Activated effector memory CD4-positive, alpha-beta T cell treated with anti-CD3 and anti-CD28 coated beads, Interleukin-2, amount 50 U/mL, for 16 hours (primary cell): ENCODE measurements at regions not wholly inside any gene's neighbourhood (a gene's known extent, or its start where the extent isn't known, plus 50 kb on each side); places are given as distances from the start of the nearest gene placed in this dataset.
A peak's percentile ranks its signal among the peaks of the same experiment; 100 is the strongest.

Experiments used
- DNase-seq: peaks from one replicate; pipeline ENCODE4 v3.0.0-alpha.2; 2020

DNA sequence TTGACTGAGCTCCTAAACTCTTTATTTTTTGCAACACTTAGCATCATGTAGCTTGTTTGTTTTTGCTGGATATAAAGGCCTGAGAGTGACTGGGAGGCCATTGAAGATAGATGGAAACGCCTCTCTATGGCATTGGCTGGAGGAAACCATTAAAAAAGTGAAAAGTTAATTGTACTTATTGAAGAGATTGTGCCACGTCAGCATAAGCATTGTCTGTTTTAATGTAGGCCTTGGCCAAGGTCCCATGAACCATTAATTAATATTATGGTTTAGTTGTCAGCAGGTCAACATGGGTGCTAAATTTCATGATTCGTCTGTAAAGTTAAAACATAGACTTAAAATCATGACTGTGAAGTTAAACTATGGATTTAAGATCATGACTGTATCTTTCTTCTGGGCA is 178.6 kb downstream of the GATA3 start:
- DNase-seq = no peak

DNA sequence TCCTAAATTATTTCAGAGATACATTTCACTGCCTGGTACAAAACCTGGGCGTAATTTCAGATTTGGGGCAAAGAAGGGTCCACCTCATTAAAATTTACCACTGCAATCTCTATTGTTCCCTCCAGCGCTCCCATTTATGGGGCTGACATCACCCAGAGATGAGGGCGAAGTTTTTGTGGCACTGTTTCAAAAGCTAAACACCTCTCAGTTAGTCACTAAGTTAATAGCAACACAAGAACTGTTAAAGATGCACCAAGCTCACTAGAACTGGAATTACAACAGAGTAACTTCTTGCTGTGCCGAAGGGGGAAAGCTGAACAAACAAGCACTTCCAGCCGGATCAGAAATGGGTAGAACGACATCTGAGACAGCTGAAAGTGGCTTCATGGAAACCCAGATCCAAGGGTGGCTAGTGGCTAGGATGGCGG is 179.4 kb downstream of the GATA3 start:
- no peak for DNase-seq

DNA sequence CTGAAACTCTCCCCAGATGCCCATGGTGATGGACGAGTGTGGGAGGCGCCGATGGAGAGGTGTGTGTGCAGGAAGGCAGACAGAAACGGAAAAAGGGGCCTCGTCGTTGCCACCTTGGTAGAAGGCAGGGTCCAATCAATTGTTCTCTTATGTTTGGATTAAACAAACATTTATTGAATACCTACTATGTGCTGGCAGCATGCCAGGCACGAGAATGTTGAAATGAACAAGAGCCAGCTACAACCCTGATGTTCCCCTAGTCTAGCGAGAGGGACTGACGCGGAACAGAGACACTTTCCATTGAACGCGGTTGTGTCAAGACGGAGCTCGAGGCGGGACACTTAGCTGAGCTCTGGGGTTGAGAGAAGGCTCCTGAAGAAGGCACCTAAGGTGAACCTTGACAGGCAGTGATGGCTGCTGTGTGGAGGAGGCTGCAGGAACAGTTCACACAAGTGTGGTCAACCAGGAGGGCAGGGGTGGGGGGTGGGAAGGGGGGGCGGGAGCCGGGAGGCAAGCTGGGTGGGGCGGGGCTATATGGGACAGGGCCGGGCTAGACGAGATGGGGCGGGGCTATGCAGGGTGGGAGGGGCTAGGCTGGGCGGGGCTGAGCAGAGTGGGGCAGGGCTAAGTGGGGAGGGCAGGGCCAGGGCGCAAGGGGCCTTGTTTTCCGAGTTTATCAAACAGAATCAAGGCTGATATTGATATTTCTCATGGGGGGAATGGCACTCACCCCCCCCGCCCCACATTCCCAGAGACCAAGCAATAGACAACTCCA is 181.0 kb downstream of the GATA3 start:
- no peak for DNase-seq

DNA sequence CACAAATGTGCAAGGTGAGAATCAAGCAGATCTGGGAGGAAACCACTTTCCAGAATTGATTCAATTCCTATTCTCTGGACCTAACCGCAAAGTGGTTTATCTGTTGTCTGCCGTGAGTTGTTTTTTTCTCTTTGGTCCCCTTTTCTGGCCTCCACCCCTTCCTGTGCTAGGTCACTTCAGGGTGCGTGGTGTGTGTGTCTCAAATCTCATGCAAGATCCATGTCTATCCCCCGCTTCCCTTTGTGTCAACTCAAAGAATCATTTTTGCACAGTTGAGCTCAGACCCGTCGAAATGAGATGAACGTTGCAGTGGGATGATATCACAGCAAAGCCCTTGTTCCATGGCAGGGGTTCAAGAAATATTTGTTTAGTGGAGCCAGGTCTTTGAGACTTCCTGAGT is 184.5 kb downstream of the GATA3 start:
- DNase-seq = no peak

DNA sequence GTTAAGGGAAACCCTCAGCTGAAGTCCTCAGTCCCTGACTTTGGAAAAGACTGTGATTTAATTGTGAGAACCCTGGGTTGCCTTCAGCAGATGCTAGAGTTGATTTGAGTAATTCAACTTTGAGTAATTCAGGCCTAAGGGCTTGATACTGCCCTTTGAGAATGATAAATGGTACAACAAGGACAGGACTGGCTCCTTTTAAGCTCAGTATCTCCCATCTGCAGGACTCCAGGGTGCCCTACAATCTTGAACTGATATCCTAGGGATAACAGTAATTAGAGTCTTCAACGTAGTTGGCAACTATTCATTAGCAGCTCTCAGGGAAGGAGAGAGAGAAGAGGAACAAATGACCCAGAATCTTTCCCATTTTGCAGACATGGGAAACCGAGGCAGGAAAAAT is 186.4 kb downstream of the GATA3 start:
- no peak for DNase-seq

DNA sequence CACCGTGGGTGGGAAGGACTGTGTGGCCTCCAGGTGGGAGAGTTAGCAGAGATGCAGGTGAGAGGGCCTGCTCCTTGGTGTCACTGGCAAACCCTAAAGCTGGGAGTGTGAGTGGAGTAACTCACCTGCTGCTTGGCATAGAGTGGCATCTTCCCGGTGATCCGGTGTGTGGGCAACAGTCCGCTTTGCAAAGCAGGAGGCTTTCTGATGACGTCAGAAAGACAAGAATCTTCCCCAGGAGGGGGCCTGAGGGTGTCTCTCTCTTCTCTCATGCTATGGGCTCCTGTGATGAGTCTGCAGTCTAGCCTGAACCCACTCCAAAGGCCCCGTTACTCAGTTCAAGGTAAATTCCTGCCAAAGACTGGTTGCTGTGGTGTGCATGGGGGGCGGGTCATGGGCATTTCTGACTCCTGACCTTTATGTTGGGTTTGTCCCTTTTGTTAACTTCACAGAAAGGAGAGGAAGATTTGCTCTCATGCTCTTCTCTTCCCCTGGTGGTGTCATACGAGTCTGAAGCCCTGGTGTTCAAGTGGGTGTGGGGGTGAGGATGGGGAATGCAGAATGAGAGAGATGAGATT is 187.9 kb downstream of the GATA3 start:
- peak; percentile 76 for DNase-seq

DNA sequence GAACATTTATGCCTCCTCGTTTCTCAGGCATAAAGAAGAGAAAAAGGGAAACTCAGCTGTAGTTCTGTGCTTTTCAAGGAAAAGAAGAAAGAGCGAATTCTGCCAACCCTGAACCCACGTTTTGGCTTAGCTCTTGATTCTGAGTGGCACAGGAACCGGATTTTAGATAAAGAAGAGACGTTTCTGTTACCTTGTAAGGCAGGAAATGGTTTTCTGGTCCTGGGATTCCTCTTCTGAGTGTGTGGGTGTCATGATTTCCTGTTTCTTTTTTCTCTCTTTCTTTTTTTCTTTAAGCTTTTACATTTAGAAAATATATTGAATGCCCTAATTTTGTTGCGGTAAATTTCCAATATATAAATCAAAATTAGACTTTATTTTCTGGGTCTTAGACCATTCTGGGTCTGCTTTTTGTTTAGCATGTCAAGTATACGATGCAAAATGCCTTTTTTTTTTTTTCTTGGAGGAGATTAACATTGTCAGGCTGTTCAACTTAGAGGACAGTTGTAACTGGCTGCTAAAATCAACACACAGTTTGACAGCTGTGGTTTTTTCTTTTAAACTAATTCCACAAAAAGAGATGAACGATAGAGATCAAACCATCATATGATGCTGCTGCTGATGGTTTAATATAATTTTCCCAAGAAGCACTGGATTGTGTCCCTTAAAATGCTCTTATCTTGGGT is 190.8 kb downstream of the GATA3 start:
- DNase-seq = no peak

DNA sequence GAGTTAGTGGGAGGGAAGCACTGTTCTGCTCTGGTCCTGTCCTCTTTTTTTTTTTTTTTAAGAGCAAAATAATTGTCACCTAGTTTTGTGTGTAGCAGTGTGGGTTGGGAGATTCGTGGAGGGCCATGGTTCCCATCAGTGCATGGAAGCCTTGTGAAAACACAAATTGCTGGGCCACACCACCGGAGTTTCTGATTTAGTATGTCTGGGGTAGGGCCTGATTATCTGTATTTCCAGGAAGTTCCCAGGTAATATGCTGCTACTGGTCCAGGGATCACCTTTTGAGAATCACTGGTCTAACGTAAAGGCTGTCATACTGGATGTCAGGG is 191.3 kb downstream of the GATA3 start:
- DNase-seq = no peak

DNA sequence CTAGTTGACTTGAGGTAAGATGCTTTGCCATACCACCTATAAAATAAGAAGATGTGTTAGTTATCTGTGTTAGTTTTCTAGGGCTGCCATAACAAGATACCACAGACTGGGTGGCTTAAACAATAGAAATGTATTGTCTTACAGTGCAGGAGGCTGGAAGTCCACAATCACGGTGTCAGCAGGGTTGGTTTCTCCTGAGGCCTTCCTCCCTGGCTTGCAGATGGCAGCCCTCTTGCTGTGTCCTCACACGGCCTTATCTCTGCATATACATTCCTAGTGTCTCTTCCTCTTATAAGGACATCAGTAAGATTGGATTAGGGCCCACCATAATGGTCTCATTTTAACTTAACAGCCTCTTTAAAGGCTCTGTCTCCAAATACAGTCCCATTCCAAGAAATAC is 192.1 kb downstream of the GATA3 start:
- DNase-seq = no peak

DNA sequence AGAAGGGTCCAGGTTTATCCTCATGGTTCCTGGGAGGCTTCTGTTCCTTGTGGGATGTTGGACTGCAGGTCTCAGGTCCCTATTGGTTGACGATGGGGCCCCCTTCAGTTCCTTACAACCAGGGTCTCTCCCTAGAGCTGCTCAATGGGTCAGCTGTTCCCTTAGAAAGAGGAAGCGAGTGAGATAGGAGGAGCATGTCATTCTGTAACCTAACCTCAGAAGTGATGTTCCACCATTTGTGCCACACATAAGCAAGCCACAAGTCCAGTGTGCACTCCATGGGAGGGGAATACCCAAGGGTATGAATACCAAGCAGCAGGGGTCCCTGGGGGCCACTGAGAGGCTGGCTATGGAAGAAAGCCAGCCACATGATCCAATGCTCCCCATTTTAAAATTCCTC is 192.7 kb downstream of the GATA3 start:
- DNase-seq = no peak

DNA sequence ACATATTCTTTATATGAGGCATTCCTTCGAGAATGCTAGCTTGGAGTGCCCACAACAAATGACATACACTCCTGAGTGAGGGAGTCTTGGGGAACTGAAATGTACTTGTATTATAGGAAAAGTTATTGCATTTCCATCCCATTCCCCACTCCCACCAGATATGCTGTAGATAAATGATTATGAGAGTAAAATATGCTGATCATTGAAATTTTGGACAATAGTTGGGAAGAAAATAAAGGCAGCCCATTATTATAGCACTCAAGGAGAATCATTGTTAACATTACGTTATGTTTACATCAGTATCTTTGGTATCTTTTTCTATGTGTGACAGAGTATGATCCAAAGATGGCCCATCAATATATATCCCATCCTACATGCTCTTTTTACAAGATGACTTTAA is 194.4 kb downstream of the GATA3 start:
- DNase-seq = no peak

DNA sequence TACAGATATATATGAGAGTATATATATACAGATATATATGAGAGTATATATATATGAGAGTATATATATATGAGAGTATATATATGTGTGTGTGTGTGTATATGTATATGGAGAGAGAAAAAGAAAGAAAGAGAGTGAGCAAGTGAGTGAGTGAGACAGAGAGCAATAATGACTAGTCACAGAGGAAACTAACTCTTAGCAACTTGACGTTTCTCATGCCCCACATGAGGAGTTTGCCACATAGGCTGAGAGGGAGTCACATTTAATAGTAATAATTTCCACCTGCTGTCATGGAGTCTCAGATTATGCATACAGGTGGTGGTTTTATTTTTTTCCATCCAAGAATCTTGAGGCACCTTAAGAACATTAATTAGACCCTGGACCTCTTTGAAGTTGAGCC is 199.9 kb downstream of the GATA3 start:
- no peak for DNase-seq

DNA sequence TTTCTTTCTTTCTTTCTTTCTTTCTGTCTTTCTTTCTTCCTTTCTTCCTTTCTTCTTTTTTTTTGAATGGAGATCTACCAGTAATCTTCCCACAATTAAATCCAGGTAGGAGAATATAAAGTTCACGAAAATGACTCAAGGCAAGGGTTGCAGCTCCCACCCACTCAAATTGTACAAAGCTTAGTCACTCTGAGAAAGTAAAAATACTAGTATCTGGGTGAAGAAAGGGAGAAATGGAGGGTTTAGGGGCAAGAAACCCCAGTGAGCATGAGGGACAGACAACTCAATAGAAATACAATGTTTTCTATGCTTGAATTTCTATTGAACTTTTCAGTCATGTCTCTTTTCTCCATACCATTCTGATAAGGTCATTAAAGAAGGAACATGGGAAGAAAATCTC is 200.8 kb downstream of the GATA3 start:
- DNase-seq = no peak

DNA sequence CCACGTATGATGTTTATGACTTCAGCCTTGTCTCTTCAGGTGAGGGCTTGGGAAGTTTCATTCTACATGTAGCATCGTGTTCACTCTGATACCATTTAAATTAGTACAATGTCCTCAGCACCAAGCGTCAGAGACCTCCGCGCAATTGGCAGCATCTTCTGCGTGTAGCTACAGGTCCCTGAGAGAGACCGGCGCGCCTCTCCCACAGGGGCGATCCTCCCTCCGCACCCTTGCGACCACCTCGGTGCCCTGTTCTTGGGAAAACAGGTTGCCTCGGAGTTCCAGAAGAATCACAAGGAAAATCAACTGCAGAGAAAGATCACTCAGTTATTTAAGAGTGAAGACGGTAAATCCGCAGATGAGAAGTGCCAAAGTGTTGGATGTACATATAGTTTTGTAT is 206.2 kb downstream of the GATA3 start:
- no peak for DNase-seq

DNA sequence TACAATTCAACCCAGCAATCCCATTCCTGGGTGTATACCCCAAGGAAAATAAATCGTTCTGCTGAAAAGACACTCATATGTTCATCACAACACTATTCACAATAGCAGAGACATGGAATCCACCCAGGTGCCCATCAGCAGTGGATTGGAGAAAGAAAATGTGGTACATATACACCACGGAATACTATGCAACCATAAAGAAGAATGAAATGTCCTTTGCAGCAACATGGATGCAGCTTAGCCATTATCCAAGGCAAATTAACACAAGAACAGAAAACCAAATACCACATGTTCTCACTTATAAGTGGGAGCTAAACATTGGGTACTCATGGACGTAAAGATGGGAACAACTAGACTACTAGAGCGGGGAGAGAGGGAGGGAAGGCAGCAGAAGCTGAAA is 207.8 kb downstream of the GATA3 start:
- DNase-seq = no peak

DNA sequence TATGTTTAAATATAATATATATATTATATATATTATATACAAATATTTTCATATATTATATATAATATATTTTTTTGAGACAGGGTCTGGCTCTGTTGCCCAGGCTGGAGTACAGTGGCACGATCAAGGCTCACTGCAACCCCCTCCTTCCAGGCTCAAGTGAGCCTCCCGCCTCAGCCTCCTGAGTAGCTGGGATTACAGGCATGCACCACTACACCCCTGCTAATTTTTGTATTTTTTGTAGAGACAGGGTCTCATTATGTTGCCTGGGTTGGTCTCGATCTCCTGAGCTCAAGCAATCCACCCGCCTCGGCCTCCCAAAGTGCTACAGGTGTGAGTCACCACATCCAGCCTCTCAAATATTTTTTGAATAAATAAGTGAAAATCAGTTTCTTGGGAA is 215.5 kb downstream of the GATA3 start:
- no peak for DNase-seq

DNA sequence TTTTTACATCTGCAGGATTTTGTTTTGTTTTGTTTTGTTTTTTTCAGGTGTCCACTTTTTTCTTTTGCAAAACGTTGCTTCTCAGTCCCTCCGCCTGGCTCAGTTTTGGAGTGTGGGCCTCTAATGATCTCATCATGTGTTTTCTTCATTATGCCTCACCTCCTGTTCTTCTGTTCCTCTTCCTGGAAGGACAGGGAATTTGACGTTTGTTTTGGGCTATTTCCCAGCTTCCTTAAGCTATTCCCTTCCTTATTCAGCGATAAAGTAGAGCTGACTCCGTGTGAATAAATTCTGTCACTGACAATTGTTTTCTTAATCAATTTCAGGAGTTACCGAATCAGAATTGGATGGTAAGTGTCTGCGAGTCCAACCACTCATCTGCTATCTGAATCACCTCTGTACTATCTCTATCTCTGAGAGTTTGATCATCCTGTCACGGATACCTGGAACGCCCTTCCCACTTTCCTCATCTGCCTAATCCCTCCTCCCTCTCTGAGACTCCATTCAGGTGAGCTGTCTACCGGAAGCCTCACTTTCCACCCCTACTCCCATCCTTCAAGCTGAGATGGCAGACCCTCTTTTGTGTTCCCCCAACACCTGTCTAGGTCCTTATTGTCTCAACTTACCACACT is 218.4 kb downstream of the GATA3 start:
- no peak for DNase-seq

DNA sequence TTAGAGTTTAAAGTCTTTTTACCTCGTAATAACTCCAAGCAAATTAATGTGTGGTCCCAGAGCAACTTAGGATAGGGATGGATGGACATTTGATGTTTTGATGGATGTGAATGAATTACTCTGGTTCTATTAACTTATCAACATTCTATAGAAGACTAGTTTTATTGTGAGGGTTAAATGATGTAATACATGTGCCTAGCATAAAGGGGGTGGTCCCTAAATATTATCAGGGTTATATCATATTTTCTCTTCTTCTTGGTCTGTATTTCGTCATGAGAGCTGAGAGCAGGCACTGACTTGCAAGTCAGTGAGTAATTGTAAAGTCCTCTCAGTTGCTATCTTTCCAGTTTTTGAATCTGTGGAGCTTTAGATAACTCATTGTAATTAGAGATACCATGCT is 219.3 kb downstream of the GATA3 start:
- DNase-seq = no peak

DNA sequence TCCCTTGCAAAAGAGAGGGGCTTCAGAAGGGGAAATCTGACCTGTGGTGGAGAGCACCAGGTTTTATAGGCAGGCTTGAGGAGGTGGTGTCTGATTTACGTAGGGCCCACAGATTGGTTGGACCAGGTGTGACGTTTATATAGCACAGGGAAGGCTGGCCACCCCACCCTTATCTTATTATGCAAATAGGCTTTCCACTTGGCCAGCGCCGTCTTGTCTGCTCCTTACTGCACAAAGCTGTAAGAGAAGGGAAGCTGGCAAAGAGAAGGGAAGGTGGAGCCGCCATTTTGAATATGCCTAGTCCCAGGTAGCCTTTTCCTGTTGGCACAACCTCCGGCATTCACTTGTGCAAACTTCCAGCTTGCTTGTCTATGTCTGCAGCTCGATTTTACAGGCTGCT is 221.4 kb downstream of the GATA3 start:
- no peak for DNase-seq

DNA sequence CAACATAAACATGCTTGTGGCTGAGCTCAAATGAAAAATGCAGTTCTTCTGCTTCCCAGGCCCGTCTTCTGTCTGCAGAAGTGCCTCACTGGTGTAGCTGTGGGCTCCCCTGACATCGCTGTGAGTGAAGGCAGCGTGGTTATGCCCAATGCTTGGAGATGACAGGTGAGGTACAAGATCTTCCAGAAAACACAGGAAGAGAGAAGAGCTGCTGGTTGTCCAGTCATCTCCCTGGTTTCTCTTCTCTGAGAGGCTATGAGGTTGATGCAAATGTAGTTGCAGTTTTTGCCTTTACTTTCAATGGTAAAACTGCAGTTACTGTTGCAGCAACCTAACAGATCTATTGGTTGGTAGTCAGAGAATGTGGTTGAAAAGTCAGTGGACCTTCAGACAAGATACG is 223.6 kb downstream of the GATA3 start:
- no peak for DNase-seq

DNA sequence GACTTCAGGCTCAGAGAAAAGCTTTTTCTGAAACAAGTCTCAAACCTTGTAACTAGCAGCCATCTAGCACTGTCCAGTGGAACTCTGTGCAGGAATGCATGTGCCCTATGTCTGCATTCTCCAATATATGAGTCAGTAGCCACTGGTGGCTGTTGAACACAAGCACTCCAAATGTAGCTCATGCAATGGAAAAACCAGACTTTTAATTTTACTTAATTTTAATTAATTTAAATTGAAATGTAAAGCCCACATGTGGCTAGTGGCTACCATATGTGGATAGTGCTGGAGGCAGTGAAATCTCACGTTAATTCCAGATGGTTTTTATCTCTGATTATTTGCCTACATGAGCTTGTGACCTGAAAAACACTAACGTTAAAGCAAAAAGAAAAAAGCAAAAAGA is 225.1 kb downstream of the GATA3 start:
- no peak for DNase-seq

DNA sequence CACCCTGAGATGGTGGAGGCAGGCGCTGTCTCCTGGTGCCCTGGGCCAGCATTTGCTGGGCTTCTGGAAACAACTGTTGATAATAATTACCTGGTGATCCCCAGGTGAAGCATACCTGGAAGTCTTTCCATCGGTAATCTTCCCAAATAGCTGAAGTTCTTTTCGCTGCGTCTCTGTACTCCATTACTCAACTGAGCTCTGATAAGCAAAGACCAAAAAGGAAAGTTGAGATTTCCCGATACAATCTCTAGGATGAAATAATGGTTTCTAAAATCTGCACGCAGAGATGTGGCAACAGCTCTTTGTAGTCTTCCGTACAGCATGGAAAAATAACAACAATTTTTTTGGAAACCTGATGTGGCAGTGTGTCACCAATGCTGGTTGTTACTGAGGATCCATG is 226.5 kb downstream of the GATA3 start:
- no peak for DNase-seq

DNA sequence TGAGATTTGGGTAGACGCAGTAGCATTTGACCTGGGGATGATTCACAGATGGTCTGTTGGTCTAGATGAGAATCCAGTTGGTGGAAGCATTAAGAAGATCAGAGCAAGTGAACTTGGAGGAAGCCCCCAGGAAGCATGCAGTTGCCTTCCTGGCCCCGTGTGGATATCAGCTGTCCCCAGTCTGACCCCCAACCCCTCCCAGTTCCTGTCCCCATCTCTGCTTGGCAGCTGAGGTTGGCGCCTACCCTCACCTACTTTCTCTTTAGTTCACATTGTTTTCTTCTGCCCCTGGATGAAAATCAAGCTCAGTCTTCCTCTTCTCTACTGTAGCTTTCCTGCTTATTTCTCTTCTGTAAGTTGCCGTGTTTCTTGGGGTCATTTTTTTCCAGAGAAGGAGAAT is 227.9 kb downstream of the GATA3 start:
- no peak for DNase-seq
